GM12865 (cell line): ENCODE measurements at regions not wholly inside any gene's neighbourhood (a gene's known extent, or its start where the extent isn't known, plus 50 kb on each side); places are given as distances from the start of the nearest gene placed in this dataset.
"Not testable (repeated sequence)": the region's sequence is repeated elsewhere in the genome, so short reads cannot be mapped to it uniquely, and the experiment has no call there.

ENCODE experiments used
- DNase-seq: peaks from one replicate; pipeline ENCODE4 v3.0.0; 2010; ENCODE audit warnings: low read depth
- H3K4me3 ChIP-seq: 2 replicates; pipeline ENCODE4 v1.5.1; 2011; ENCODE audit warnings: mild to moderate bottlenecking, low read depth, low read length, control low read depth
- TF ChIP-seq, protein P1 (sequence below): IDR thresholded peaks from 2 replicates; pipeline ENCODE4 v1.5.1; 2011; ENCODE audit warnings: low read length, control low read depth, low read depth, inconsistent platforms; ENCODE audit not compliant: insufficient read depth; ENCODE audit errors: missing control alignments

DNA sequence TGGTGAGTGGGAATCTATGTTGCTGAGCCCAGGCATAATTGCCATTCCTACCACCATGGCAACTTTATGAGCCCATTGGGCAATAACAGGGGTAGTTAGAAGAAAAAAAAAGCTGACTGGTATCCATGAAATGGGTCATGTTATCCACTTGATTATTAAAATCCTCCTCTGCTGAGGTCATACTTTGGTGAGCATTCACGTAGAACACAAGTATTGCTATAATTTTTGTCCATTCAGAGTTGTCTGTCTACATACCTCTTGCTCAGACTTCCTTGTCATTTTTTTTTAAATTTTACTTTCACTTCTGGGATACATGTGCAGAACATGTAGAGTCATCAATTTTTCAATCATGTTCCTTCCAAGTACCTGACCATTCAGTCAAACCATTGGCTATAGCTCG lies 780.8 kb upstream of the ARRDC3 start:
- no peak for DNase-seq
- TF ChIP-seq, protein P1, sequence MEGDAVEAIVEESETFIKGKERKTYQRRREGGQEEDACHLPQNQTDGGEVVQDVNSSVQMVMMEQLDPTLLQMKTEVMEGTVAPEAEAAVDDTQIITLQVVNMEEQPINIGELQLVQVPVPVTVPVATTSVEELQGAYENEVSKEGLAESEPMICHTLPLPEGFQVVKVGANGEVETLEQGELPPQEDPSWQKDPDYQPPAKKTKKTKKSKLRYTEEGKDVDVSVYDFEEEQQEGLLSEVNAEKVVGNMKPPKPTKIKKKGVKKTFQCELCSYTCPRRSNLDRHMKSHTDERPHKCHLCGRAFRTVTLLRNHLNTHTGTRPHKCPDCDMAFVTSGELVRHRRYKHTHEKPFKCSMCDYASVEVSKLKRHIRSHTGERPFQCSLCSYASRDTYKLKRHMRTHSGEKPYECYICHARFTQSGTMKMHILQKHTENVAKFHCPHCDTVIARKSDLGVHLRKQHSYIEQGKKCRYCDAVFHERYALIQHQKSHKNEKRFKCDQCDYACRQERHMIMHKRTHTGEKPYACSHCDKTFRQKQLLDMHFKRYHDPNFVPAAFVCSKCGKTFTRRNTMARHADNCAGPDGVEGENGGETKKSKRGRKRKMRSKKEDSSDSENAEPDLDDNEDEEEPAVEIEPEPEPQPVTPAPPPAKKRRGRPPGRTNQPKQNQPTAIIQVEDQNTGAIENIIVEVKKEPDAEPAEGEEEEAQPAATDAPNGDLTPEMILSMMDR = no peak
- H3K4me3 ChIP-seq = no peak overlapping the region

- TF ChIP-seq, protein P1 = no peak
- no peak overlapping the region for H3K4me3 ChIP-seq
- DNase-seq = no peak
These were observed 764.7 kb upstream of the ARRDC3 start for GRCh38 chr5:92147798-92148197.

DNA sequence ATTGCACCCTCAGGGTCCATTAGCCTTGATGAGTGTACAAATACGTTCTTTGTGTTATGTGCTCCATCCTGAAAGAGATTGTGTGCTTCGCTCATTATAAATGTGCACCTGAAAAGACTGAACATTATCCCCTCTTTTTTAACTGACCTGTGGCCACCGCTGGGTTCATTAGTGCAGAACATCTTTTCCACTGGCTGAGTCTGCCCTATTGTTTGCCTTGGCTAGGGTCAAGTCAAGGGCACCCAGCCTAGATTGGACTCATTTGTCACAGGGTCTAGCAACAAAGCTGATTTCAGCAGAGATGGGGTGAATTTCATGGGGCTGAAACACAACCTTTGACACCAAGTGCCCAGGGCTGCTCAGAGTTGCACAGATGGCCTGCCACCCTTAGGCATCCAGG lies 764.1 kb upstream of the ARRDC3 start:
- TF ChIP-seq, protein P1 = no peak
- no peak for DNase-seq
- no peak overlapping the region for H3K4me3 ChIP-seq

DNA sequence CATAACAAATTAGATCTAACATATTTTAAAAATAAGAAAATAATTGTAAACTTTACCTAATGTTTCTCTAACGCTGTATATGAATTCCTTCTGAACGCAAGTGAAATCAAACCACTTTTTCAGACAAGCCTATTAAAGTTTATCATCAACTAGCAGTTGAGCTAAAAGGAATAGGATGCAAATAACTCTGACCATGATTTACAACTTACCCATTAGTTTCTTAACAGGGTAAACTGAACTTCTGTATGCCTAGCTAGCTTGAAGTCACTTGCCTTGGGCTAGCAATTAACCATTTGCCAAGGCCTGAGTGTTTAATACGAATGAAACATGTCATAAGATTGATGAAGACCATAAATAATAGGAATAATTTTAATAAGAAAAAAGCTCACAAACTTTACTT lies 762.7 kb upstream of the ARRDC3 start:
- DNase-seq = no peak
- no peak overlapping the region for H3K4me3 ChIP-seq
- TF ChIP-seq, protein P1 = no peak

- TF ChIP-seq, protein P1 = no peak
- no peak overlapping the region for H3K4me3 ChIP-seq
- no peak for DNase-seq
These were observed 761.7 kb upstream of the ARRDC3 start for GRCh38 chr5:92144824-92145223.

DNA sequence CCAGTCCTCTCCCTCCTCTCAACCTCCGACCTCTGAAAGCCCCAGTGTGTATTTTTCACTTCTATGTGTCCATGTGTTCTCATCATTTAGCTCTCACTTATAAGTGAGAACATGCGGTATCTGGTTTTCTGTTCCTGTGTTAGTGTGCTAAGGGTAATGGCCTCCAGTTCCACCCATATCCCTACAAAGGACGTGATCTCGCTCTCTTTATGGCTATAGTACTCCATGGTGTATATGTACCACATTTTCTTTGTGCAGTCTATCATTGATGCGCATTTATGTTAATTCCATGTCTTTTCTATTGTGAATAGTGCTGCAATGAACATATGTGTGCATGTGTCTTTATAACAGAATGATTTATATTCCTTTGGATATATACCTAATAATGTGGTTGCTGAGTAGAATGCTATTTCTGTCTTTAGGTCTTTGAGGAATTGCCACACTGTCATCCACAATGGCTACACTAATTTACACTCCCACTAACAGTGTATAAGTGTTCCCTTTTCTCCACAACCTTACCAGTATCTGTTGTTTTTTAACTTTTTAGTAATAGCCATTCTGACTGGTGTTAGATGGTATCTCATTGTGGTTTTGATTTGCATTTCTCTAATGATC lies 749.3 kb upstream of the ARRDC3 start:
- not testable (repeated sequence) for H3K4me3 ChIP-seq, DNase-seq

DNA sequence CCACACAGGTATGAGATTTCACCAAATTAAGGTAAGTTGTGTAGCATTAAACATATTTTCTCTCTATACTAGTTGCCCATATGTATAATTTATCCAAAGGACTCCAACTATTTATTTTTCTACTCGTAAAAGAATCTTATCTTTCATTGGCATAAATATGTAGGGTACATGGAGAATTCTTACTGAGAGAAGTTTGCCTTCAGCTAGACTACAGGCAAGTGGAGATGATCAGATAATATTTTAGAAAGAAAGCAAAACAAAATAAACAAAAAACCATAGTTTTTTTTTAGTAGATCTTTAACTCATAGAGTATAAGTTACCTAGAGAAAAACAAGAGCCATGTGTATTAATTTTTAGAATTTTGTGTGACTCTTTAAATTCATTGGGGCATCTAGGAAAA lies 743.1 kb upstream of the ARRDC3 start:
- H3K4me3 ChIP-seq = no peak overlapping the region
- no peak for DNase-seq
- TF ChIP-seq, protein P1 = no peak
